Liver (tissue), 8 donors: ENCODE measurements at regions not wholly inside any gene's neighbourhood (a gene's known extent, or its start where the extent isn't known, plus 50 kb on each side); places are given as distances from the start of the nearest gene placed in this dataset.

Source experiments
- DNase-seq: peaks from one replicate; pipeline ENCODE4 v3.0.0-alpha.2; 2017; ENCODE audit warnings: low spot score
- H3K27ac ChIP-seq, 2 donors: one replicate each; pipeline ENCODE4 v1.7.0; 2013; ENCODE audit warnings: inconsistent platforms in 2 of 2, low read length in 2 of 2, control low read depth in 1 of 2, low read depth in 1 of 2, mild to moderate bottlenecking in 1 of 2
- H3K27me3 ChIP-seq, 4 donors: one replicate each; pipeline versions ENCODE4 v1.6.1 to v1.7.0; 2013; ENCODE audit warnings: low read length in 3 of 4, inconsistent platforms in 1 of 4, mild to moderate bottlenecking in 1 of 4, moderate library complexity in 1 of 4; ENCODE audit not compliant: control insufficient read depth in 4 of 4, insufficient read depth in 4 of 4
- H3K36me3 ChIP-seq, 4 donors: one replicate each; pipeline versions ENCODE4 v1.6.1 to v1.7.0; 2013; ENCODE audit warnings: low read length in 3 of 4, mild to moderate bottlenecking in 3 of 4, low read depth in 1 of 4, moderate library complexity in 1 of 4; ENCODE audit not compliant: control insufficient read depth in 4 of 4, insufficient read depth in 3 of 4
- H3K4me1 ChIP-seq, 4 donors: one replicate each; pipeline versions ENCODE4 v1.6.1 to v1.7.0; 2013; ENCODE audit warnings: low read length in 3 of 4, mild to moderate bottlenecking in 3 of 4, moderate library complexity in 1 of 4; ENCODE audit not compliant: control insufficient read depth in 4 of 4, insufficient read depth in 4 of 4
- H3K4me3 ChIP-seq, 3 donors: one replicate each; pipeline versions ENCODE4 v1.6.1 to v1.7.0; 2013; ENCODE audit warnings: low read length in 3 of 3, control low read depth in 1 of 3, low read depth in 1 of 3, mild to moderate bottlenecking in 1 of 3
- H3K9ac ChIP-seq, 2 donors: one replicate each; pipeline ENCODE4 v1.7.0; 2013; ENCODE audit warnings: low read length in 2 of 2, mild to moderate bottlenecking in 2 of 2, moderate library complexity in 2 of 2, control low read depth in 1 of 2, low read depth in 1 of 2
- H3K9me3 ChIP-seq, 4 donors: one replicate each; pipeline versions ENCODE4 v1.6.1 to v1.7.0; 2013; ENCODE audit warnings: low read length in 3 of 4; ENCODE audit not compliant: control insufficient read depth in 4 of 4
- EGR1 ChIP-seq, 2 donors: IDR thresholded peaks; 2 replicates each; pipeline ENCODE4 v1.6.1; 2016 to 2018; ENCODE audit warnings: antibody characterized with exemption in 2 of 2, low read depth in 2 of 2
- FOXA1 ChIP-seq: IDR thresholded peaks from 2 replicates; pipeline ENCODE4 v1.6.1; 2016; ENCODE audit warnings: antibody characterized with exemption
- GABPA ChIP-seq, 2 donors: IDR thresholded peaks in 1 of 2; conservative IDR thresholded peaks in 1 of 2; 2 replicates each; pipeline ENCODE4 v1.6.1; 2016; ENCODE audit warnings: antibody characterized with exemption in 2 of 2, mild to moderate bottlenecking in 1 of 2, moderate library complexity in 1 of 2
- HNF4A ChIP-seq, 2 donors: conservative IDR thresholded peaks; 2 replicates each; pipeline ENCODE4 v1.6.1; 2016; ENCODE audit warnings: antibody characterized with exemption in 2 of 2, mild to moderate bottlenecking in 2 of 2
- HNF4G ChIP-seq: IDR thresholded peaks from 2 replicates; pipeline ENCODE4 v1.6.1; 2016; ENCODE audit warnings: antibody characterized with exemption
- NR2F2 ChIP-seq: IDR thresholded peaks from 2 replicates; pipeline ENCODE4 v1.6.1; 2016; ENCODE audit warnings: antibody characterized with exemption
- RAD21 ChIP-seq, 2 donors: IDR thresholded peaks; 2 replicates each; pipeline ENCODE4 v1.6.1; 2016; ENCODE audit warnings: antibody characterized with exemption in 2 of 2, mild to moderate bottlenecking in 2 of 2
- TAF1 ChIP-seq: conservative IDR thresholded peaks from 2 replicates; pipeline ENCODE4 v1.6.1; 2016; ENCODE audit warnings: antibody characterized with exemption, mild to moderate bottlenecking
- YY1 ChIP-seq: IDR thresholded peaks from 2 replicates; pipeline ENCODE4 v1.6.1; 2016; ENCODE audit warnings: antibody characterized with exemption, mild to moderate bottlenecking
- WGBS: extraction: QIAGEN DNeasy Blood & Tissue Kit; methylation state at CpG from one replicate; pipeline ENCODE4 v1.1.7; 2013; 5-methylcytosine and 5-hydroxymethylcytosine counted together
- TF ChIP-seq, protein P1 (sequence below): IDR thresholded peaks from 2 replicates; pipeline ENCODE4 v1.6.1; 2016; ENCODE audit warnings: antibody characterized with exemption
- TF ChIP-seq, protein P2 (sequence below): fragments of 150-350 bp; IDR thresholded peaks from 2 replicates; pipeline ENCODE4 v1.5.1; 2017; ENCODE audit warnings: improper control_type of control experiment, low read depth, low read length; ENCODE audit not compliant: missing input control
- TF ChIP-seq, protein P3 (sequence below): IDR thresholded peaks from 2 replicates; pipeline ENCODE4 v1.6.1; 2016; ENCODE audit warnings: antibody characterized with exemption
- TF ChIP-seq, protein P4 (sequence below): IDR thresholded peaks from 2 replicates; pipeline ENCODE4 v1.6.1; 2016; ENCODE audit warnings: antibody characterized with exemption
- donor health status: healthy.
- donor health status: healthy.
- donor health status: healthy.
- donor health status: healthy.
- donor health status: healthy.

DNA sequence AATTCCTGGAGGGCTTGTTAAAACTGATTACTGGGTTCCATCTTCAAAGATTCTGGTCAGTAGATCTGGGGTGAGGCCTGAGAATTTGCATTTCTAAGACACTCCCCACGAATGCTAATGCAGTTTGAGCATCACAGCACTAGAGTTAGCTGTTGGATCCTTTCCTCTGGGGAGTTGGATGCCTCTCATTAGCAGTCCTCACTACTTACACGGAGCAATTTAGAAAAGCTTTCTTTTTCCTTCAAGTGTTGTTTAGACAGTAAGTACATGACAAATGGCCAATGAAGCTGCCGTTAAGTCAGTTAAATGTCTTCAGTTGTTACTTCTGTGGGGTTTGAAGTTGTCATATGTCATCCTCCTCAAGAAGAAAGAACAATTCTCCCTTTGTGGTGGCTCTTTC is 74.9 kb upstream of the HMHB1 start (continued):
- TF ChIP-seq TAF1: no peak

DNA sequence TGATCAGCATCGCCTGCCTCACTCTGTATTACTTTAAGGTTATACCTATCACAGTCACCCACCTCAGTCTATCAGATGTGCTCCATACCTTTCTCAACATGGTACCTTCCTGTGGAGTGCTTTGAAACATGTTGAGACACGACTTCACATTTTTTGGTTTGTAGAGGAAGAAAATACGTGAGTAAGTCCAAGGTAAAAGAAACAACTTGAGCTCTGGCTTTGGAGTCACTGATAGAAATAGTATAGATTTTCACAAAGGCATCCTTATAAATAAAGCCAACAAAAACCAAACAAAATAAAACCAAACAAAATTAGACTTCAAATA is 77.5 kb upstream of the HMHB1 start:
- DNase-seq: no peak
- Histone ChIP-seq H3K27ac (no peak overlapping the region), H3K4me1 (peaks cover 0 to 12% (median 6%) of the 10 kb centered on the region in 4 donors), H3K36me3 (no peaks in the 10 kb centered on the region), H3K4me3 (no peak overlapping the region), H3K9ac (no peak overlapping the region), H3K9me3 (no peaks in the 10 kb centered on the region), H3K27me3 (no peaks in the 10 kb centered on the region)
- WGBS: 88% methylated on average over 3 of the region's 3 CpGs
- no peak for TF ChIP-seq HNF4A (conservative IDR thresholded peaks at IDR 0.05)

DNA sequence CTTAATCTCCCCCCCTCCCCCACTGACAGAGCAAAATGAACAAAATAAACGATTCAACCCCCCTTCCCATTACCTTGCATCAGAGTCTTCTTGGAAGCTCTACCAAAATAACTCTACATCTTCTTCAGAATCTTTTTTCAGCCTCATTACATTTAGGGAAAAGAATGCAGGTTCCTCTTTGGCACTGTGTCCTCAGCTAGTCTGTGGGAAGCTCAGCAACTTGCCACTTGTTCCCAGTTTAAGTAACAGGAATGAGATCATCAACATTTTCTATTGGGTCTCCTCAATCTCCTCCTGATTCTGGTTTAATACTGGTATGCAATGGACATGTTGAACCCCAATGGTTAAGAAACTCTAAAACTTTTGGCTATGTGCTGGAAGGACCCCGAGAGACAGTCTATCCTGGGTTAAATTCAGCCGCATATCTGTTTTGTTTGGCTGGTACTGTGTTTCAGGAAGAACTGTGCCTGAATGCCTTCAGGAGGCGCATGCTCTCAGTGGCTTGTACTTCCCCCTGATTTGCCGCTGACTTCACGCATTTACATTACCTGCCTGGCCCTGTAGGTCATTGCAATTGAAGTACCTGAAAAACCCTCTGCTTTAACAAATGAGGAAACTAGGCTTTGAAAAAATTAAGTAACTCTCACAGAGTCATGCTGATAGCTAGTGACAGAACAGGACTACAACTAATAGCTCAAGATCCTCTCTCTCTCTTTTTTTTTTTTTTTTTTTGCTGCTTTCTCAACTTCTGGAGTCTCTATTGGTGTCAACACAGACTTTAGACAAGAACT is 78.1 kb upstream of the HMHB1 start:
- Histone ChIP-seq H3K9ac (no peak overlapping the region), H3K9me3 (no peaks in the 10 kb centered on the region), H3K4me3 (no peak overlapping the region), H3K27me3 (no peaks in the 10 kb centered on the region), H3K4me1 (peaks cover 0 to 12% (median 7%) of the 10 kb centered on the region in 4 donors), H3K27ac (no peak overlapping the region), H3K36me3 (no peaks in the 10 kb centered on the region)
- TF ChIP-seq, protein P1, sequence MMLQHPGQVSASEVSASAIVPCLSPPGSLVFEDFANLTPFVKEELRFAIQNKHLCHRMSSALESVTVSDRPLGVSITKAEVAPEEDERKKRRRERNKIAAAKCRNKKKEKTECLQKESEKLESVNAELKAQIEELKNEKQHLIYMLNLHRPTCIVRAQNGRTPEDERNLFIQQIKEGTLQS: no peak
- TF ChIP-seq RAD21 (IDR thresholded peaks at IDR 0.05) (no peak), HNF4G (no peak), NR2F2 (no peak), EGR1 (IDR thresholded peaks at IDR 0.05; ENCODE audit: low read depth in 2 of 2) (no peak), TAF1 (no peak), YY1 (no peak), GABPA (IDR thresholded peaks at IDR 0.05 in 1 of 2, conservative IDR thresholded peaks at IDR 0.05 in 1 of 2) (no peak), FOXA1 (no peak)
- TF ChIP-seq, protein P2, sequence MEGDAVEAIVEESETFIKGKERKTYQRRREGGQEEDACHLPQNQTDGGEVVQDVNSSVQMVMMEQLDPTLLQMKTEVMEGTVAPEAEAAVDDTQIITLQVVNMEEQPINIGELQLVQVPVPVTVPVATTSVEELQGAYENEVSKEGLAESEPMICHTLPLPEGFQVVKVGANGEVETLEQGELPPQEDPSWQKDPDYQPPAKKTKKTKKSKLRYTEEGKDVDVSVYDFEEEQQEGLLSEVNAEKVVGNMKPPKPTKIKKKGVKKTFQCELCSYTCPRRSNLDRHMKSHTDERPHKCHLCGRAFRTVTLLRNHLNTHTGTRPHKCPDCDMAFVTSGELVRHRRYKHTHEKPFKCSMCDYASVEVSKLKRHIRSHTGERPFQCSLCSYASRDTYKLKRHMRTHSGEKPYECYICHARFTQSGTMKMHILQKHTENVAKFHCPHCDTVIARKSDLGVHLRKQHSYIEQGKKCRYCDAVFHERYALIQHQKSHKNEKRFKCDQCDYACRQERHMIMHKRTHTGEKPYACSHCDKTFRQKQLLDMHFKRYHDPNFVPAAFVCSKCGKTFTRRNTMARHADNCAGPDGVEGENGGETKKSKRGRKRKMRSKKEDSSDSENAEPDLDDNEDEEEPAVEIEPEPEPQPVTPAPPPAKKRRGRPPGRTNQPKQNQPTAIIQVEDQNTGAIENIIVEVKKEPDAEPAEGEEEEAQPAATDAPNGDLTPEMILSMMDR: no peak
- TF ChIP-seq, protein P3, sequence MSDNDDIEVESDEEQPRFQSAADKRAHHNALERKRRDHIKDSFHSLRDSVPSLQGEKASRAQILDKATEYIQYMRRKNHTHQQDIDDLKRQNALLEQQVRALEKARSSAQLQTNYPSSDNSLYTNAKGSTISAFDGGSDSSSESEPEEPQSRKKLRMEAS: no peak
- TF ChIP-seq, protein P4, sequence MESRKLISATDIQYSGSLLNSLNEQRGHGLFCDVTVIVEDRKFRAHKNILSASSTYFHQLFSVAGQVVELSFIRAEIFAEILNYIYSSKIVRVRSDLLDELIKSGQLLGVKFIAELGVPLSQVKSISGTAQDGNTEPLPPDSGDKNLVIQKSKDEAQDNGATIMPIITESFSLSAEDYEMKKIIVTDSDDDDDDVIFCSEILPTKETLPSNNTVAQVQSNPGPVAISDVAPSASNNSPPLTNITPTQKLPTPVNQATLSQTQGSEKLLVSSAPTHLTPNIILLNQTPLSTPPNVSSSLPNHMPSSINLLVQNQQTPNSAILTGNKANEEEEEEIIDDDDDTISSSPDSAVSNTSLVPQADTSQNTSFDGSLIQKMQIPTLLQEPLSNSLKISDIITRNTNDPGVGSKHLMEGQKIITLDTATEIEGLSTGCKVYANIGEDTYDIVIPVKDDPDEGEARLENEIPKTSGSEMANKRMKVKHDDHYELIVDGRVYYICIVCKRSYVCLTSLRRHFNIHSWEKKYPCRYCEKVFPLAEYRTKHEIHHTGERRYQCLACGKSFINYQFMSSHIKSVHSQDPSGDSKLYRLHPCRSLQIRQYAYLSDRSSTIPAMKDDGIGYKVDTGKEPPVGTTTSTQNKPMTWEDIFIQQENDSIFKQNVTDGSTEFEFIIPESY: no peak
- DNase-seq: no peak
- 90% methylated on average over 6 of the region's 6 CpGs for WGBS
